ENCODE measurements at regions not wholly inside any gene's neighbourhood (a gene's known extent, or its start where the extent isn't known, plus 50 kb on each side); places are given as distances from the start of the nearest gene placed in this dataset.

DNA sequence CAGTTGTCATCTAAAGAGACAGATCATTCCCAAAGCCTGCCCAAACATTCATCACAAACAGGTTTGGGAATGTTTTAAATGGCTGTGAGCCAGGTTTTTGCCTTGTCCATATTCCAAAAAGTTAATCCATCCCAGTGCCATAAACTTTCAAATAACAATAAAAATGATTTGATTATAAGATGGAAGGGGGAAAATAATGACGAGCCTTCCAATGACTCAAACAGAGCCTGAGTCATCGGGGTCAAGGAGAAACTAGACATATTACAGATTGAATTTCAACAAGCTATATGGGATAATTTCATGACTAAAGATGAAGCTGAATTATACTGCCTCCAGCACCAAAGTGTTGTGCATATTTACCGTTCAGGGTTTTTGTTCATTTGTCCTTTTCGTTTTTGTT lies 195.8 kb upstream of the PKN2 start:
- Mint-ChIP-seq H3K9me3 (no peaks in the 10 kb centered on the region), H3K4me1 (no peaks in the 10 kb centered on the region), H3K36me3 (no peaks in the 10 kb centered on the region), H3K27me3 (ENCODE audit: low read depth) (no peaks in the 10 kb centered on the region), H3K27ac (no peak overlapping the region), H3K4me3 (no peak overlapping the region)
- TF ChIP-seq, protein P1, sequence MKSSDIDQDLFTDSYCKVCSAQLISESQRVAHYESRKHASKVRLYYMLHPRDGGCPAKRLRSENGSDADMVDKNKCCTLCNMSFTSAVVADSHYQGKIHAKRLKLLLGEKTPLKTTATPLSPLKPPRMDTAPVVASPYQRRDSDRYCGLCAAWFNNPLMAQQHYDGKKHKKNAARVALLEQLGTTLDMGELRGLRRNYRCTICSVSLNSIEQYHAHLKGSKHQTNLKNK (CRISPR knock-in tag; IDR thresholded peaks at IDR 0.05), result no peak
- TF ChIP-seq ZNF317 (CRISPR knock-in tag; IDR thresholded peaks at IDR 0.05; ENCODE audit: borderline replicate concordance, low read depth) (no peak), EMX1 (CRISPR knock-in tag; IDR thresholded peaks at IDR 0.05) (no peak), TCF7 (CRISPR knock-in tag; IDR thresholded peaks at IDR 0.05; ENCODE audit: low read depth) (no peak), CREB1 (CRISPR knock-in tag; IDR thresholded peaks at IDR 0.05) (no peak)
- TF ChIP-seq, protein P2, sequence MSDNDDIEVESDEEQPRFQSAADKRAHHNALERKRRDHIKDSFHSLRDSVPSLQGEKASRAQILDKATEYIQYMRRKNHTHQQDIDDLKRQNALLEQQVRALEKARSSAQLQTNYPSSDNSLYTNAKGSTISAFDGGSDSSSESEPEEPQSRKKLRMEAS (CRISPR knock-in tag; IDR thresholded peaks at IDR 0.05), result no peak
- TF ChIP-seq, protein P3, sequence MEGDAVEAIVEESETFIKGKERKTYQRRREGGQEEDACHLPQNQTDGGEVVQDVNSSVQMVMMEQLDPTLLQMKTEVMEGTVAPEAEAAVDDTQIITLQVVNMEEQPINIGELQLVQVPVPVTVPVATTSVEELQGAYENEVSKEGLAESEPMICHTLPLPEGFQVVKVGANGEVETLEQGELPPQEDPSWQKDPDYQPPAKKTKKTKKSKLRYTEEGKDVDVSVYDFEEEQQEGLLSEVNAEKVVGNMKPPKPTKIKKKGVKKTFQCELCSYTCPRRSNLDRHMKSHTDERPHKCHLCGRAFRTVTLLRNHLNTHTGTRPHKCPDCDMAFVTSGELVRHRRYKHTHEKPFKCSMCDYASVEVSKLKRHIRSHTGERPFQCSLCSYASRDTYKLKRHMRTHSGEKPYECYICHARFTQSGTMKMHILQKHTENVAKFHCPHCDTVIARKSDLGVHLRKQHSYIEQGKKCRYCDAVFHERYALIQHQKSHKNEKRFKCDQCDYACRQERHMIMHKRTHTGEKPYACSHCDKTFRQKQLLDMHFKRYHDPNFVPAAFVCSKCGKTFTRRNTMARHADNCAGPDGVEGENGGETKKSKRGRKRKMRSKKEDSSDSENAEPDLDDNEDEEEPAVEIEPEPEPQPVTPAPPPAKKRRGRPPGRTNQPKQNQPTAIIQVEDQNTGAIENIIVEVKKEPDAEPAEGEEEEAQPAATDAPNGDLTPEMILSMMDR (IDR thresholded peaks at IDR 0.05), result no peak
- TF ChIP-seq, protein P4, sequence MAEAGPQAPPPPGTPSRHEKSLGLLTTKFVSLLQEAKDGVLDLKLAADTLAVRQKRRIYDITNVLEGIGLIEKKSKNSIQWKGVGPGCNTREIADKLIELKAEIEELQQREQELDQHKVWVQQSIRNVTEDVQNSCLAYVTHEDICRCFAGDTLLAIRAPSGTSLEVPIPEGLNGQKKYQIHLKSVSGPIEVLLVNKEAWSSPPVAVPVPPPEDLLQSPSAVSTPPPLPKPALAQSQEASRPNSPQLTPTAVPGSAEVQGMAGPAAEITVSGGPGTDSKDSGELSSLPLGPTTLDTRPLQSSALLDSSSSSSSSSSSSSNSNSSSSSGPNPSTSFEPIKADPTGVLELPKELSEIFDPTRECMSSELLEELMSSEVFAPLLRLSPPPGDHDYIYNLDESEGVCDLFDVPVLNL (CRISPR knock-in tag; IDR thresholded peaks at IDR 0.05; ENCODE audit: borderline replicate concordance, low read depth), result no peak
- TF ChIP-seq, protein P5, sequence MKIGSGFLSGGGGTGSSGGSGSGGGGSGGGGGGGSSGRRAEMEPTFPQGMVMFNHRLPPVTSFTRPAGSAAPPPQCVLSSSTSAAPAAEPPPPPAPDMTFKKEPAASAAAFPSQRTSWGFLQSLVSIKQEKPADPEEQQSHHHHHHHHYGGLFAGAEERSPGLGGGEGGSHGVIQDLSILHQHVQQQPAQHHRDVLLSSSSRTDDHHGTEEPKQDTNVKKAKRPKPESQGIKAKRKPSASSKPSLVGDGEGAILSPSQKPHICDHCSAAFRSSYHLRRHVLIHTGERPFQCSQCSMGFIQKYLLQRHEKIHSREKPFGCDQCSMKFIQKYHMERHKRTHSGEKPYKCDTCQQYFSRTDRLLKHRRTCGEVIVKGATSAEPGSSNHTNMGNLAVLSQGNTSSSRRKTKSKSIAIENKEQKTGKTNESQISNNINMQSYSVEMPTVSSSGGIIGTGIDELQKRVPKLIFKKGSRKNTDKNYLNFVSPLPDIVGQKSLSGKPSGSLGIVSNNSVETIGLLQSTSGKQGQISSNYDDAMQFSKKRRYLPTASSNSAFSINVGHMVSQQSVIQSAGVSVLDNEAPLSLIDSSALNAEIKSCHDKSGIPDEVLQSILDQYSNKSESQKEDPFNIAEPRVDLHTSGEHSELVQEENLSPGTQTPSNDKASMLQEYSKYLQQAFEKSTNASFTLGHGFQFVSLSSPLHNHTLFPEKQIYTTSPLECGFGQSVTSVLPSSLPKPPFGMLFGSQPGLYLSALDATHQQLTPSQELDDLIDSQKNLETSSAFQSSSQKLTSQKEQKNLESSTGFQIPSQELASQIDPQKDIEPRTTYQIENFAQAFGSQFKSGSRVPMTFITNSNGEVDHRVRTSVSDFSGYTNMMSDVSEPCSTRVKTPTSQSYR (CRISPR knock-in tag; IDR thresholded peaks at IDR 0.05), result no peak
- TF ChIP-seq, protein P6, sequence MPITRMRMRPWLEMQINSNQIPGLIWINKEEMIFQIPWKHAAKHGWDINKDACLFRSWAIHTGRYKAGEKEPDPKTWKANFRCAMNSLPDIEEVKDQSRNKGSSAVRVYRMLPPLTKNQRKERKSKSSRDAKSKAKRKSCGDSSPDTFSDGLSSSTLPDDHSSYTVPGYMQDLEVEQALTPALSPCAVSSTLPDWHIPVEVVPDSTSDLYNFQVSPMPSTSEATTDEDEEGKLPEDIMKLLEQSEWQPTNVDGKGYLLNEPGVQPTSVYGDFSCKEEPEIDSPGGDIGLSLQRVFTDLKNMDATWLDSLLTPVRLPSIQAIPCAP (CRISPR knock-in tag; IDR thresholded peaks at IDR 0.05), result no peak
- TF ChIP-seq, protein P7, sequence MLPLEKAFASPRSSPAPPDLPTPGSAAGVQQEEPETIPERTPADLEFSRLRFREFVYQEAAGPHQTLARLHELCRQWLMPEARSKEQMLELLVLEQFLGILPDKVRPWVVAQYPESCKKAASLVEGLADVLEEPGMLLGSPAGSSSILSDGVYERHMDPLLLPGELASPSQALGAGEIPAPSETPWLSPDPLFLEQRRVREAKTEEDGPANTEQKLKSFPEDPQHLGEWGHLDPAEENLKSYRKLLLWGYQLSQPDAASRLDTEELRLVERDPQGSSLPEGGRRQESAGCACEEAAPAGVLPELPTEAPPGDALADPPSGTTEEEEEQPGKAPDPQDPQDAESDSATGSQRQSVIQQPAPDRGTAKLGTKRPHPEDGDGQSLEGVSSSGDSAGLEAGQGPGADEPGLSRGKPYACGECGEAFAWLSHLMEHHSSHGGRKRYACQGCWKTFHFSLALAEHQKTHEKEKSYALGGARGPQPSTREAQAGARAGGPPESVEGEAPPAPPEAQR (CRISPR knock-in tag; IDR thresholded peaks at IDR 0.05), result no peak
- TF ChIP-seq, protein P8, sequence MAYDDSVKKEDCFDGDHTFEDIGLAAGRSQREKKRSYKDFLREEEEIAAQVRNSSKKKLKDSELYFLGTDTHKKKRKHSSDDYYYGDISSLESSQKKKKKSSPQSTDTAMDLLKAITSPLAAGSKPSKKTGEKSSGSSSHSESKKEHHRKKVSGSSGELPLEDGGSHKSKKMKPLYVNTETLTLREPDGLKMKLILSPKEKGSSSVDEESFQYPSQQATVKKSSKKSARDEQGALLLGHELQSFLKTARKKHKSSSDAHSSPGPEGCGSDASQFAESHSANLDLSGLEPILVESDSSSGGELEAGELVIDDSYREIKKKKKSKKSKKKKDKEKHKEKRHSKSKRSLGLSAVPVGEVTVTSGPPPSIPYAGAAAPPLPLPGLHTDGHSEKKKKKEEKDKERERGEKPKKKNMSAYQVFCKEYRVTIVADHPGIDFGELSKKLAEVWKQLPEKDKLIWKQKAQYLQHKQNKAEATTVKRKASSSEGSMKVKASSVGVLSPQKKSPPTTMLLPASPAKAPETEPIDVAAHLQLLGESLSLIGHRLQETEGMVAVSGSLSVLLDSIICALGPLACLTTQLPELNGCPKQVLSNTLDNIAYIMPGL (CRISPR knock-in tag; IDR thresholded peaks at IDR 0.05), result no peak
- TF ChIP-seq, protein P9, sequence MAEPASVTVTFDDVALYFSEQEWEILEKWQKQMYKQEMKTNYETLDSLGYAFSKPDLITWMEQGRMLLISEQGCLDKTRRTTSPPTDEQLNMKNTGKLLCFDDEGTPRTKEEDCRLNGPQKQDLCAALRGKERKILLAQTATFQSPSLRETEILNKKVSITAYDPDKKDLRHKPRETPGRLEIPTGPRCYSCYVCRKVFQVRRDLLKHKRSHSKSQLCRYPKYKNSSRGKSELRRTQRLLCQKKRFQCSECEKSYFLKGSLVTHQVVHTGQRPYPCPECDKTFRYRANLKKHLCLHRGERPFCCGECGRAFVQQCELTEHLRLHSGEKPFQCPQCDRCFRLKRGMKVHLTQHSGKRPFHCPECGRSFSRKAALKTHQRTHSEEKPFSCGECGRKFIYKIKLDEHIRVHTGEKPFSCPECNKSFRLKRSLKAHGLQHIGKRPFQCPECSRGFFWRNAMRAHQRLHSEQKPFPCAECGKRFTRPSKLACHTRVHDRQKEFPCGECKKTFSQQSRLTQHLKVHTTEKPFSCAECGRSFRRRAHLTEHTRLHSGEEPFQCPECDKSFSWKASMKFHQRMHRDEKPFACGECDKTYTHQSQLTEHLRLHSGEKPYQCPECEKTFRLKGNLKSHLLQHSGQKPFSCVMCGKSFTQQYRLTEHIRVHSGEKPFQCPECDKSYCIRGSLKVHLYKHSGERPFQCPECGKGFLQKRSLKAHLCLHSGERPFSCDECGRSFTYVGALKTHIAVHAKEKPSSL (CRISPR knock-in tag; conservative IDR thresholded peaks at IDR 0.05), result no peak
- CTCF ChIA-PET, result no interaction called here
- POLR2A ChIA-PET, result no interaction called here
- ATAC-seq, result no peak
- DNase-seq (ENCODE audit: low spot score), result no peak
